Skeletal muscle satellite cell (primary cell): ENCODE measurements at regions not wholly inside any gene's neighbourhood (a gene's known extent, or its start where the extent isn't known, plus 50 kb on each side); places are given as distances from the start of the nearest gene placed in this dataset.
"Not testable (repeated sequence)": the region's sequence is repeated elsewhere in the genome, so short reads cannot be mapped to it uniquely, and the experiment has no call there.

Experiments
- H3K27me3 ChIP-seq: 2 replicates; pipeline ENCODE4 v1.7.0; 2013; ENCODE audit warnings: low read length; ENCODE audit not compliant: control insufficient read depth, insufficient read depth
- H3K36me3 ChIP-seq: 2 replicates; pipeline ENCODE4 v1.7.0; 2013; ENCODE audit warnings: mild to moderate bottlenecking, control low read depth, low read length; ENCODE audit not compliant: insufficient read depth
- H3K4me1 ChIP-seq: 2 replicates; pipeline ENCODE4 v1.7.0; 2013; ENCODE audit warnings: low read length; ENCODE audit not compliant: control insufficient read depth, insufficient read depth
- H3K4me2 ChIP-seq: 2 replicates; pipeline ENCODE4 v1.7.0; 2013; ENCODE audit warnings: mild to moderate bottlenecking, low read length
- H3K4me3 ChIP-seq: 2 replicates; pipeline ENCODE4 v1.7.0; 2013; ENCODE audit warnings: low read length
- H3K9ac ChIP-seq: 2 replicates; pipeline ENCODE4 v1.7.0; 2013; ENCODE audit warnings: mild to moderate bottlenecking, low read depth, low read length, moderate library complexity
- H3K9me3 ChIP-seq: replicated peaks from 2 replicates; pipeline ENCODE4 v1.7.0; 2013; ENCODE audit warnings: mild to moderate bottlenecking, control low read depth, low read length

GRCh38 chr3:103513003-103513402, 1078.2 kb downstream of the ZPLD1 start:
- Histone ChIP-seq H3K36me3 (no peaks in the 10 kb centered on the region), H3K4me2 (no peak overlapping the region)

GRCh38 chr3:103515116-103515515, 1080.3 kb downstream of the ZPLD1 start:
- no peaks in the 10 kb centered on the region for H3K36me3 ChIP-seq
- no peak overlapping the region for H3K4me3 ChIP-seq
- no peak overlapping the region for H3K9ac ChIP-seq
- H3K27me3 ChIP-seq = no peaks in the 10 kb centered on the region
- no peaks in the 10 kb centered on the region for H3K9me3 ChIP-seq
- no peaks in the 10 kb centered on the region for H3K4me1 ChIP-seq
- H3K4me2 ChIP-seq = no peak overlapping the region

More at GRCh38 chr3:103513003-103513402, 1078.2 kb downstream of the ZPLD1 start:
- no peak overlapping the region for H3K4me3 ChIP-seq
- no peaks in the 10 kb centered on the region for H3K27me3 ChIP-seq
- H3K9me3 ChIP-seq = no peaks in the 10 kb centered on the region
- H3K4me1 ChIP-seq = no peaks in the 10 kb centered on the region
- H3K9ac ChIP-seq = no peak overlapping the region

- Histone ChIP-seq H3K4me1 (no peaks in the 10 kb centered on the region), H3K27me3 (no peaks in the 10 kb centered on the region), H3K4me3 (no peak overlapping the region), H3K4me2 (no peak overlapping the region), H3K9ac (no peak overlapping the region), H3K36me3 (no peaks in the 10 kb centered on the region), H3K9me3 (no peaks in the 10 kb centered on the region)
Measured at GRCh38 chr3:103516950-103517349, 1082.1 kb downstream of the ZPLD1 start.

GRCh38 chr3:103531327-103531726, 1096.5 kb downstream of the ZPLD1 start:
- H3K9me3 ChIP-seq, H3K27me3 ChIP-seq, H3K4me1 ChIP-seq, H3K4me3 ChIP-seq, H3K9ac ChIP-seq, H3K4me2 ChIP-seq, H3K36me3 ChIP-seq: not testable (repeated sequence)

- no peaks in the 10 kb centered on the region for H3K36me3 ChIP-seq
- no peaks in the 10 kb centered on the region for H3K27me3 ChIP-seq
- H3K4me1 ChIP-seq = no peaks in the 10 kb centered on the region
- no peaks in the 10 kb centered on the region for H3K9me3 ChIP-seq
- H3K4me3 ChIP-seq = no peak overlapping the region
- H3K4me2 ChIP-seq = no peak overlapping the region
- H3K9ac ChIP-seq = no peak overlapping the region
Measured at GRCh38 chr3:103532986-103533385, 1098.2 kb downstream of the ZPLD1 start.

GRCh38 chr3:103554451-103554850, 1119.6 kb downstream of the ZPLD1 start:
- H3K4me2 ChIP-seq = no peak overlapping the region
- H3K4me1 ChIP-seq = no peaks in the 10 kb centered on the region
- no peaks in the 10 kb centered on the region for H3K9me3 ChIP-seq
- H3K36me3 ChIP-seq = no peaks in the 10 kb centered on the region
- H3K4me3 ChIP-seq = no peak overlapping the region
- no peak overlapping the region for H3K9ac ChIP-seq
- H3K27me3 ChIP-seq = no peaks in the 10 kb centered on the region

GRCh38 chr3:103564116-103564515, 1129.3 kb downstream of the ZPLD1 start:
- not testable (repeated sequence) for H3K4me3 ChIP-seq, H3K9me3 ChIP-seq, H3K36me3 ChIP-seq, H3K9ac ChIP-seq, H3K4me2 ChIP-seq, H3K4me1 ChIP-seq, H3K27me3 ChIP-seq

- no peak overlapping the region for H3K4me3 ChIP-seq
- no peaks in the 10 kb centered on the region for H3K9me3 ChIP-seq
- no peaks in the 10 kb centered on the region for H3K4me1 ChIP-seq
- no peak overlapping the region for H3K9ac ChIP-seq
- H3K36me3 ChIP-seq = no peaks in the 10 kb centered on the region
- H3K4me2 ChIP-seq = no peak overlapping the region
- no peaks in the 10 kb centered on the region for H3K27me3 ChIP-seq
Measured at GRCh38 chr3:103585809-103586208, 1151.0 kb downstream of the ZPLD1 start.

GRCh38 chr3:103589770-103590169, 1155.0 kb downstream of the ZPLD1 start:
- Histone ChIP-seq H3K27me3 (no peaks in the 10 kb centered on the region), H3K9ac (no peak overlapping the region), H3K4me1 (no peaks in the 10 kb centered on the region), H3K4me2 (no peak overlapping the region), H3K36me3 (no peaks in the 10 kb centered on the region), H3K4me3 (no peak overlapping the region), H3K9me3 (no peaks in the 10 kb centered on the region)

GRCh38 chr3:103600844-103601243, 1166.0 kb downstream of the ZPLD1 start:
- Histone ChIP-seq H3K27me3 (no peaks in the 10 kb centered on the region), H3K4me1 (no peaks in the 10 kb centered on the region), H3K9me3 (no peaks in the 10 kb centered on the region), H3K4me3 (no peak overlapping the region), H3K9ac (no peak overlapping the region), H3K4me2 (no peak overlapping the region), H3K36me3 (no peaks in the 10 kb centered on the region)

GRCh38 chr3:103601666-103602065, 1166.9 kb downstream of the ZPLD1 start:
- Histone ChIP-seq H3K27me3 (no peaks in the 10 kb centered on the region), H3K4me2 (no peak overlapping the region), H3K9ac (no peak overlapping the region), H3K4me3 (no peak overlapping the region), H3K4me1 (no peaks in the 10 kb centered on the region), H3K9me3 (no peaks in the 10 kb centered on the region), H3K36me3 (no peaks in the 10 kb centered on the region)

- Histone ChIP-seq H3K4me1 (no peaks in the 10 kb centered on the region), H3K9me3 (no peaks in the 10 kb centered on the region), H3K36me3 (no peaks in the 10 kb centered on the region), H3K9ac (no peak overlapping the region), H3K27me3 (no peaks in the 10 kb centered on the region), H3K4me3 (no peak overlapping the region), H3K4me2 (no peak overlapping the region)
Measured at GRCh38 chr3:103609472-103609871, 1174.7 kb downstream of the ZPLD1 start.
